ENCODE measurements at regions not wholly inside any gene's neighbourhood (a gene's known extent, or its start where the extent isn't known, plus 50 kb on each side); places are given as distances from the start of the nearest gene placed in this dataset.

DNA sequence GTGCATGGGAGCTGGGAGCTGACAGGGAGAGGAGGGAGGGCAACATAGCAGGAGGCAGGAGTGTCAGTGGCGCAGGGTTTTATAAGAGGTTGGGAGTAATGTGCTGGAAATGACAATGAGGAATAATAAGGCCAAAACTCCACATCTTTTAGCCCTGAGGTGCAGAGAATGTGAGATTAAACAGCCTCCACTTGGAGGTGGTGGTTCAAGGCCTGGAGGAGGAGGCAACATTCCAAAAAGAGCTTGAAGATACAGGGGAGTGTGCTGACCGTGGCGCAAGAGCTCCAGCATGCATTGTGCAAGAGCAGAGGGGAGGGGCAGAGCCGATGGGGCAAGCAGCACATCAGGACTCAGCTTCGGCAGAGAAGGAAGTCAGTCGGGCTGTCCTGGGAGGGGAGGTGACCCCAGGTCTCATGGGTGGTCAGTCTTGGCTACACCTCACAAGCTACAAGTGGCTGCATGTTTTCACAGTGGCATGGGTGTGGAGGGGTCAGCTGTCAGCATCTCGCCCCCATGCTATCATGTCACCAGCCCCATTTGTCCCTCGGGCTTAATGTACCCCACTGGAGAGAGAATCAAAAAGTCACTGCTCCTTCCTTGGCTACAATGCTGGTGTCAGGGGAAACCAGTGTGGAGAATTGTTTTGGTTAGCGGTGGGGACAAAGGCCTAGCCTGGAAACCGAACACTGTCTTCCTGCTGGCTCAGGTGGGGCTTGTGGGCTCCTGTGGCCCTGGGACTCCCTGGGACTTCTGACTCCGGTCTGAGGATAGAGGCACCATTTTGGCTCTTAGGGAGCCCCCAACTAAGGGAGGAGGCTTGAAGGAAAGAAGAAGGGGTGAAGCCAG is 208.0 kb downstream of the ZFP36L2 start:
- DNase-seq (peak; percentile 81 to 96 (median 91)), ATAC-seq (peak; percentile 95)
- Histone ChIP-seq H3K27ac (peak overlapping the region; percentile 36 to 82), H3K4me3 (no peak overlapping the region), H3K4me1 (peaks cover 13 to 68% of the 10 kb centered on the region in 2 donors), H3K36me3 (no peaks in the 10 kb centered on the region), H3K9me3 (peaks cover 0 to 8% of the 10 kb centered on the region in 2 donors), H3K27me3 (no peaks in the 10 kb centered on the region)
- TF ChIP-seq, protein P1, sequence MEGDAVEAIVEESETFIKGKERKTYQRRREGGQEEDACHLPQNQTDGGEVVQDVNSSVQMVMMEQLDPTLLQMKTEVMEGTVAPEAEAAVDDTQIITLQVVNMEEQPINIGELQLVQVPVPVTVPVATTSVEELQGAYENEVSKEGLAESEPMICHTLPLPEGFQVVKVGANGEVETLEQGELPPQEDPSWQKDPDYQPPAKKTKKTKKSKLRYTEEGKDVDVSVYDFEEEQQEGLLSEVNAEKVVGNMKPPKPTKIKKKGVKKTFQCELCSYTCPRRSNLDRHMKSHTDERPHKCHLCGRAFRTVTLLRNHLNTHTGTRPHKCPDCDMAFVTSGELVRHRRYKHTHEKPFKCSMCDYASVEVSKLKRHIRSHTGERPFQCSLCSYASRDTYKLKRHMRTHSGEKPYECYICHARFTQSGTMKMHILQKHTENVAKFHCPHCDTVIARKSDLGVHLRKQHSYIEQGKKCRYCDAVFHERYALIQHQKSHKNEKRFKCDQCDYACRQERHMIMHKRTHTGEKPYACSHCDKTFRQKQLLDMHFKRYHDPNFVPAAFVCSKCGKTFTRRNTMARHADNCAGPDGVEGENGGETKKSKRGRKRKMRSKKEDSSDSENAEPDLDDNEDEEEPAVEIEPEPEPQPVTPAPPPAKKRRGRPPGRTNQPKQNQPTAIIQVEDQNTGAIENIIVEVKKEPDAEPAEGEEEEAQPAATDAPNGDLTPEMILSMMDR (IDR thresholded peaks at IDR 0.05): no peak
- intact Hi-C loops (cut with DNase I): no loop called here

DNA sequence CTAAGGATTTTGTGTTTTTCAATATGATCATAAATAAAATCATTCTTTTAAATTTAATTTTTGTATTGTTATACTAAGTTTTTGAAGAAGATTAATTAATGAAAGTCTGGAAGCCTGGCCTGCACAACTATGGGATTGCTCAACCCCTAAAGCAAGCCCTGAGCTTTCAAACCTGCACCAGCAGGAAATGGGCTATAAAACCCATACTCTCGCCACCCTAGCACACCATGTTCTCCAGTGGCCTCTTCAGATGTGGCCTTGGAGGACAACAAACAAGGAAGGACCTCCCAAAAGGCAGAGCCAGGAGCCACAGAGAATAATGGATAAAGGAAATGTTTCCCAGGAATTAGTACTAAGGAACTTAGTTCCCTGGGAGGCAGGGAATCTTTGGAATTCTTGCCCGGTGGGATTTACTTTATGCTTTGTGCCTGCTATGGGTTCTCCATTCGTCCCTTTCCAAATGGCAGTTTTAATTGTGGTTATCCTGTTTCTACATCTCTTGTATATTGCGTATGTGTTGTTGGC is 212.5 kb downstream of the ZFP36L2 start:
- TF ChIP-seq, protein P1 (IDR thresholded peaks at IDR 0.05): no peak
- Histone ChIP-seq H3K4me3 (no peak overlapping the region), H3K4me1 (peaks cover 12 to 52% of the 10 kb centered on the region in 2 donors), H3K27ac (peak overlapping the region in 1 of 2 donors; percentile 77), H3K27me3 (no peaks in the 10 kb centered on the region), H3K9me3 (no peaks in the 10 kb centered on the region), H3K36me3 (no peaks in the 10 kb centered on the region)
- DNase-seq (peak in 1 of 4 donors; percentile 10), ATAC-seq (no peak)
- intact Hi-C loops (cut with DNase I): no loop called here

DNA sequence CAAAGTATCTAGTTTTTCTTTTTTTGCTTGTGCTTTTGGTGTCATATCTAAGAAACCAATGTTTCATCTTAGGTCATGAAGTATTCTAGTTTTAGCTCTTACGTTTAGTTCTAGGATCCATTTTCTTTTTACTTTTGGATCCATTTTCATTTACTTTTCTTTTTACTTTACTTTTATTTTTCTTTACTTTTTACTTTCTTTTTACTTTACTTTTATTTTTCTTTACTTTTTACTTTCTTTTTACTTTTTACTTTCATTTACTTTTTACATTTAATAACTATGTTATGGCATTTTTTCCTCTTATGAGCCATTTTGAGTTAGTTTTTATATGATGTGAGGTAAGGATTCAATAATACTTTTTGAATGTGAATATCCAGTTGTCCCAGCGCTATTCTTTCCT is 213.4 kb downstream of the ZFP36L2 start:
- H3K9me3 ChIP-seq: peaks cover 0 to under 1% of the 10 kb centered on the region in 2 donors
- intact Hi-C loops (cut with DNase I): no loop called here
- H3K4me3 ChIP-seq: no peak overlapping the region
- H3K27ac ChIP-seq: peak overlapping the region in 1 of 2 donors; percentile 77
- no peaks in the 10 kb centered on the region for H3K27me3 ChIP-seq
- TF ChIP-seq, protein P1 (IDR thresholded peaks at IDR 0.05): no peak
- peaks cover 3 to 42% of the 10 kb centered on the region in 2 donors for H3K4me1 ChIP-seq
- H3K36me3 ChIP-seq: no peaks in the 10 kb centered on the region
- no peak for ATAC-seq
- DNase-seq: no peak

DNA sequence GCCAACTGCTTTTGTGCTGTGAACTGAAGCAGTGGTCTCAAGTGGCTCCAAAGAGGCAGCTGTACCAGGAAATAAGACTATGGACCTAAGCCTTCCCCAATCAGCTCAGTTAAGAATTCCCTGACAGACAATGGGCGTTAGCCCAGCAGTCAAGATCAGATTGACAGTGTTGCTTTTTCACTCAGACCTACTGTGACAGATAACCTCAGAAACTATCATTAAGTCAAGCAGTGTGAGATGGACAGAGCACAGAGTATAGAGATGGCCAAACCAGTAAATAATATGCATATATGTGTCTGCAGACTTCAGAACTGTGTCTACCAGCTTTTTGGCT is 215.3 kb downstream of the ZFP36L2 start:
- Histone ChIP-seq H3K9me3 (peaks cover 0 to 2% of the 10 kb centered on the region in 2 donors), H3K36me3 (no peaks in the 10 kb centered on the region), H3K4me3 (no peak overlapping the region), H3K4me1 (peaks cover 0 to 26% of the 10 kb centered on the region in 2 donors), H3K27me3 (no peaks in the 10 kb centered on the region), H3K27ac (no peak overlapping the region)
- ATAC-seq (no peak), DNase-seq (no peak)
- intact Hi-C loops (cut with DNase I): no loop called here
- TF ChIP-seq, protein P1 (IDR thresholded peaks at IDR 0.05): no peak

DNA sequence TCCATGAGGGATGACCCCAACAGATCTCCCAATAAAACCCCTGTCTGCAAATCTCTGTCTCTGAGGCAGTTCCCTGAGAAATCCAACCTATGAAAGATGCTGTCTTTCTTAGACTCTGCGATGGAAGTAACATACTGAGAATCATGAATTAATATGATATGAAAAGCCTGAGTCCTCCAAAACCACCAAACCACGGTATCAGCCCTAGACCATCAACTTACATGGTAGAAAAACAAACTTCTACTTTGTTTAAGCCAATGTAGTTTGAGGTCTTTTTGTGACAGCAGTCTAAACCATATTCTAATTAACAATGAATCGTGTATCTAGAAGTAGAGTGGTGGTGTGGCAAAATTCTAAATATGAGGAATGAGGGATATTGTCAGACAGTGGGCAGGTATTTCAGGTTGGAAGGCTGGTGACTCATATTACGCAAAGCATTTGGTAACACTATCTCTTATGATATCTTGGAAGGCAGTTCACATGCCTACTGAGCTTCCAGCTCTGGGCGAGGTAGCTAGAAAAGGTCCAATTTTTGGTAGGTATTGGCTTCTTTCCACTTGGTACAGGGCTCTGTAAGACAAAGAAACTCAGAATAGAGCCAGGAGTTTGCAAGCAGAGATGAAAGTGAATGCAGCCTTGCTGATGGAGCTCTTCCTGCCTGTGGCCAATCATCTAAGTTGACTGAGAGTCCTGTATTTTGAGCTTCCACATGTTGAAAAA is 215.8 kb downstream of the ZFP36L2 start:
- intact Hi-C loops (cut with DNase I): no loop called here
- H3K9me3 ChIP-seq: peaks cover 0 to 2% of the 10 kb centered on the region in 2 donors
- TF ChIP-seq, protein P1 (IDR thresholded peaks at IDR 0.05): no peak

More for the DNA sequence above, 215.8 kb downstream of the ZFP36L2 start:
- no peaks in the 10 kb centered on the region for H3K36me3 ChIP-seq
- no peak overlapping the region for H3K27ac ChIP-seq
- no peaks in the 10 kb centered on the region for H3K27me3 ChIP-seq
- ATAC-seq: peak; percentile 25
- no peak overlapping the region for H3K4me3 ChIP-seq
- H3K4me1 ChIP-seq: peaks cover 0 to 32% of the 10 kb centered on the region in 2 donors
- no peak for DNase-seq
